Fibroblast of pulmonary artery (primary cell): ENCODE measurements at regions not wholly inside any gene's neighbourhood (a gene's known extent, or its start where the extent isn't known, plus 50 kb on each side); places are given as distances from the start of the nearest gene placed in this dataset.

Source experiments
- DNase-seq: peaks from one replicate; pipeline ENCODE4 v3.0.0-alpha.2; 2010; ENCODE audit warnings: low read depth
- H3K4me3 ChIP-seq: replicated peaks from 2 replicates; pipeline ENCODE4 v1.5.1; 2011; ENCODE audit warnings: low read depth, mild to moderate bottlenecking, control low read depth, low read length, moderate library complexity
- CTCF ChIP-seq: IDR thresholded peaks from 2 replicates; pipeline ENCODE4 v1.5.1; 2011; ENCODE audit warnings: mild to moderate bottlenecking, control low read depth, low read length, inconsistent platforms; ENCODE audit errors: missing control alignments

- H3K4me3 ChIP-seq = no peak overlapping the region
- no peak for DNase-seq
- no peak for TF ChIP-seq CTCF
Observed at GRCh38 chr5:173441053-173441628, 112.9 kb upstream of the STC2 start.

DNA sequence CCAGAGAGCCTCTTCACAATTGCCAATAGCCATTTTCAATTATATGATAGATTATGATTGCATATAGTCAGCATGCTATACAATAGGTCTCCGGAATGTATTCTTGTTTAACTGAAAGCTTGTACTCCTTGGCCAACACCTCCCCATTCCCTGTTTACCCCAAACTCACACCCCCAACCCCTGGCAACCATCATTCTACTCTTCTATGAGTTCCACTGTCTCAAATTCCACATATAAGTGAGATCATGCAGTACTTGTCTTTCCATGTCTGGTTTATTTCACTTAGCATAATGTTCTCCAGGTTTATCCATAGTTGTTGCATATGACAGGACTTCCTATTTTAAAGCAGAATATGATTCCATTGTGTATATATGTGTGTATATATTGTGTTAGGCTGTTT, 110.7 kb upstream of the STC2 start:
- H3K4me3 ChIP-seq = no peak overlapping the region
- DNase-seq = no peak
- TF ChIP-seq CTCF = no peak

GRCh38 chr5:173435447-173435846, 107.2 kb upstream of the STC2 start:
- no peak overlapping the region for H3K4me3 ChIP-seq
- TF ChIP-seq CTCF = no peak
- no peak for DNase-seq

DNA sequence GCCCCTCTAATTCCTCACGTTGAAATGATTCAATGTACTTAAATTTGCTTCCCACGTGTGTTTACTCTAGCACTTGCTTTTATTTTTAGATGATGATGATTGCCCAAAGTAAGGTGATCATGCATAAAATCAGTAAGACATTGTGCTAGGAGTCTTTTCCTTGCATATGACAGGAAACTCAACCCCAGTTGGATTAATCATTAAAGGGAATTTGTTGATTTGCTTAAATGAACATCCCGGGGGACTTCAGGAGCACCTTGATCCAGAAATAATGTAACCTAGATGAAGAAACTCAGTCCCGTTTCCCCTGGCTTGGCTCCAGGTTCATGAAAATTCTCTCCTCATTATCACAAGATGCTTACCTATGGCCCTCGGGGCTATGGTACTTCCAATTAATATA, 106.1 kb upstream of the STC2 start:
- DNase-seq = no peak
- H3K4me3 ChIP-seq = no peak overlapping the region
- TF ChIP-seq CTCF = no peak

- no peak overlapping the region for H3K4me3 ChIP-seq
- DNase-seq = no peak
- no peak for TF ChIP-seq CTCF
Observed at GRCh38 chr5:173430394-173430793, 102.2 kb upstream of the STC2 start.

DNA sequence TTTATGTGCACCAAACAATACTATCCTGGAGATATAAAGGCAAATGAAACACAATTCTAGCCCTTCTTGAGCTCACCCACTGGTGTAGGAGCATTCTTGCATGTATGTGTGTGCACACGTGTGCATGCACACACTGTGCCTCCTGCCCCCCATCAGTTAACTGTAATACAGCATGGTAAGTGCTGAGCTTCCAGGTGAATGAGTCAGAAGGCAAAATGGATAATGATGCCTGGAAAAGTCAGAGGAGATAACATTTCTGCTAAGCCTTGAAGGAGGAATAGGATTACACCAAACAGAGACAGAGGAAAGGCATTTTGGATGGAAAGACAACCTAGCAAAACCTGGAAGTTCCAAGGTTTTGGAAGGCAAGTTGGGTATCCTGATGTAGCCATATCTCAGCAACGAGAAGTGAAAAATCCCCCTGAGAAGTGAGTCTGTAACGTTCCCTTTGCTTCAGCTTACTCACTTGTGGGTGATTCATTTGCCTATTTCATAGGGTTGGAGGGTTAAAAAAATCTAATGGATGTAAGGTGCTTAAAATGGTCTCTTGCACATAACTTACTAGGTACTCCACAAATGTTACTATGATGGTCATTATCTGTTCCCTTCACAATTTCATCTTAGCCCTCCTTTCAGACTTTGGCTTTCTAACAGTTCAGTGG, 101.4 kb upstream of the STC2 start:
- no peak for DNase-seq
- TF ChIP-seq CTCF = no peak
- no peak overlapping the region for H3K4me3 ChIP-seq

DNA sequence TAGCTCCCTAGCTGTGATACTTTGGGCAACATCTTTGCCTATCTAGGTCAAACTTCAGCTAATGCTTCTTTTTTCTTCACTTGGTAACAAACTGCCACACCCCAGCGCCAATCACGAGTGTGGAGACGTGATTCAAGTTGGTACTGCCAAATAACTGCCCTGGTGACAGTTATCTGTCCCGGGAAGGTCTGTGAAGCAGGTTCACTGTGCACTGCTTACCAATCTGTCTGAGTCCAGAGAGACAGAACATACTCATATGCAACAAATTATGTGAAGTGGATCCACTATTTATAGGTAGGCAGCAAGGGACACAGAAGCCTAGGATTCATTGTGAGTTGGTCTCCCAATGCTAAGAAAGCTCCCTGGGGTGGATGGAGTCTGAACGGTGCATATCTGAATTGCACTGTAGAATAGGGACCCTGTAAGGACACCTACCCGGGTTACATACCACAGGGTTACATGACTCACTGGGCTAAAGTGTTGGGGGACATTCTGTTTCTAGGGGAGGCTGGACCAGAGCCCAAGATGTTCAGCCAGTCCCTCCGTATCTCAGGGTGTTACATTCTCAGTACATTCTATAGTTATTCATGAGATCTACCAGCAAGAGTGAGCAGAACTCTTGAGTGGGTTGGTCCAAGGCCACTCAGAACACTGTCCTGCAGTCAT, 95.4 kb upstream of the STC2 start:
- TF ChIP-seq CTCF = no peak
- H3K4me3 ChIP-seq = no peak overlapping the region
- DNase-seq = no peak
